ENCODE measurements at regions not wholly inside any gene's neighbourhood (a gene's known extent, or its start where the extent isn't known, plus 50 kb on each side); places are given as distances from the start of the nearest gene placed in this dataset.

- Histone ChIP-seq H3K36me3 (ENCODE audit: control insufficient read depth, insufficient read depth, low read length) (no peaks in the 10 kb centered on the region), H4K20me1 (ENCODE audit: control insufficient read depth, extremely low read depth, insufficient read depth, low read length) (no peaks in the 10 kb centered on the region), H2AFZ (ENCODE audit: low read length) (no peak overlapping the region), H3K27ac (ENCODE audit: insufficient read depth, low read length) (peak overlapping the region; percentile 52), H3K4me2 (ENCODE audit: extremely low read depth, insufficient read depth, low read length) (peak overlapping the region; percentile 36), H3K27me3 (ENCODE audit: control insufficient read depth, insufficient read depth, low read length) (no peaks in the 10 kb centered on the region), H3K4me3 (replicated peaks in 1 of 4; ENCODE audit: control extremely low read depth in 1 of 4, insufficient read depth in 1 of 4, low read depth in 3 of 4, low read length in 4 of 4) (no peak overlapping the region), H3K9ac (ENCODE audit: insufficient read depth, low read length) (no peak overlapping the region), H3K9me3 (ENCODE audit: control insufficient read depth, insufficient read depth, low read depth, low read length) (no peaks in the 10 kb centered on the region), H3K79me2 (ENCODE audit: control insufficient read depth, insufficient read depth, low read length) (no peaks in the 10 kb centered on the region), H3K4me1 (ENCODE audit: control insufficient read depth, extremely low read depth, insufficient read depth, low read length) (no peaks in the 10 kb centered on the region)
- peak; percentile 55 to 77 for DNase-seq (ENCODE audit: low read depth in 2 of 2)
- no peak for TF ChIP-seq CTCF (conservative IDR thresholded peaks at IDR 0.05 in 1 of 2, IDR thresholded peaks at IDR 0.05 in 1 of 2; ENCODE audit: low read depth in 1 of 2, low read length in 2 of 2)
- no peak for TF ChIP-seq EZH2 (IDR thresholded peaks at IDR 0.05; ENCODE audit: low read length, missing control alignments)
Observed at GRCh38 chr2:196322973-196323810, 151.8 kb upstream of the STK17B start.

DNA sequence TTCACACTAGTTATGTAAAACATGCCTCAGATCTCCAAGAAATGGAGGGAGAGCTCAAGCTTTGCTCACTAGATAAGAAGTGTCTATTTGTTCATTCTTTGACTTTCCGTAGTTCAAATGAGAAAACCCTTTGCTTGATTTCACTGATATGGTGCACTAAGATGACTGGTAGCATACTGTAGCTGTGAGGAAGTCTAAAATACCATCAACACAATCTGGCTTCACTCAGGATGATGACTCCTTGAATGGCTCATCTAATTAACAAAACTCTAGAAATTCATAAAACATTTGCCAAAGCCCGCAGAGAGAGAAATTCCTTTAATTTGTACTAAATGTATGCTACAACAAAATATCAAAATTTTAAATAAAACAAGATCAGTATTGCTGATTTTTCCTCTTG is 152.8 kb upstream of the STK17B start:
- H3K4me3 ChIP-seq (replicated peaks in 1 of 4; ENCODE audit: control extremely low read depth in 1 of 4, insufficient read depth in 1 of 4, low read depth in 3 of 4, low read length in 4 of 4): no peak overlapping the region
- H3K36me3 ChIP-seq (ENCODE audit: control insufficient read depth, insufficient read depth, low read length): no peaks in the 10 kb centered on the region
- DNase-seq (ENCODE audit: low read depth in 2 of 2): peak in 1 of 2 donors; percentile 65
- H2AFZ ChIP-seq (ENCODE audit: low read length): no peak overlapping the region
- H3K4me1 ChIP-seq (ENCODE audit: control insufficient read depth, extremely low read depth, insufficient read depth, low read length): no peaks in the 10 kb centered on the region
- H3K4me2 ChIP-seq (ENCODE audit: extremely low read depth, insufficient read depth, low read length): no peak overlapping the region
- no peaks in the 10 kb centered on the region for H4K20me1 ChIP-seq (ENCODE audit: control insufficient read depth, extremely low read depth, insufficient read depth, low read length)
- no peak overlapping the region for H3K9ac ChIP-seq (ENCODE audit: insufficient read depth, low read length)
- no peak overlapping the region for H3K27ac ChIP-seq (ENCODE audit: insufficient read depth, low read length)
- TF ChIP-seq EZH2 (IDR thresholded peaks at IDR 0.05; ENCODE audit: low read length, missing control alignments) (no peak), CTCF (conservative IDR thresholded peaks at IDR 0.05 in 1 of 2, IDR thresholded peaks at IDR 0.05 in 1 of 2; ENCODE audit: low read depth in 1 of 2, low read length in 2 of 2) (no peak)
- no peaks in the 10 kb centered on the region for H3K9me3 ChIP-seq (ENCODE audit: control insufficient read depth, insufficient read depth, low read depth, low read length)
- H3K27me3 ChIP-seq (ENCODE audit: control insufficient read depth, insufficient read depth, low read length): no peaks in the 10 kb centered on the region
- no peaks in the 10 kb centered on the region for H3K79me2 ChIP-seq (ENCODE audit: control insufficient read depth, insufficient read depth, low read length)

DNA sequence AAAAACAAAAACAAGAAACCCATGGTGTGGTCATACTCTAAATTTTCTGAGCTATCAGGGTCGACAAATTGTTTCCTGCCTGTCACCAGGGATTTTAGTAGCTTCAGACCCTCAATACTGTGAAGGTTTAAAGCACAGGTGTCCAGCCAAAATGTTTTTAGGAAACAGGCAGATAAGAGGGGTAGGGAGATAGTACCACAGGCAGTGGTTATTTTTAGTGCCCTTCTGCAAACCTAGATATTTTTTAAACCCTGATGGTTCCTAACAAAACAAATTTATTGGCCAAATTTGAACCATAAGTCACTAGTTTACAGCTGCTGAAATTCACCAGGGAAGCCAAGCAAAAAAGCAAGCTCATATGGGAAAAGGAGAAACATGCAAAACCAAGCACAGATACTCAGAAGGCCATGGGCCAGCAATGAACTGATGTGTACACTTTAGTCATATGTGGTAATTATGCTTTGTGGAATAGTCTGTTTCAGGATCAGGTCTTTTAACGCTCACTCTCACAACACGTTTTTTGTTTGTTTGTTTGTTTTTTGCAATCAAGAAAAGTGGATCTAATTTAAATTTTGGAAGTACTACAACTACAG is 156.8 kb upstream of the STK17B start:
- no peak overlapping the region for H2AFZ ChIP-seq (ENCODE audit: low read length)
- TF ChIP-seq EZH2 (IDR thresholded peaks at IDR 0.05; ENCODE audit: low read length, missing control alignments) (no peak), CTCF (conservative IDR thresholded peaks at IDR 0.05 in 1 of 2, IDR thresholded peaks at IDR 0.05 in 1 of 2; ENCODE audit: low read depth in 1 of 2, low read length in 2 of 2) (no peak)
- no peak for DNase-seq (ENCODE audit: low read depth in 2 of 2)
- H3K9me3 ChIP-seq (ENCODE audit: control insufficient read depth, insufficient read depth, low read depth, low read length): no peaks in the 10 kb centered on the region
- no peaks in the 10 kb centered on the region for H3K79me2 ChIP-seq (ENCODE audit: control insufficient read depth, insufficient read depth, low read length)
- H3K4me3 ChIP-seq (replicated peaks in 1 of 4; ENCODE audit: control extremely low read depth in 1 of 4, insufficient read depth in 1 of 4, low read depth in 3 of 4, low read length in 4 of 4): no peak overlapping the region
- no peaks in the 10 kb centered on the region for H4K20me1 ChIP-seq (ENCODE audit: control insufficient read depth, extremely low read depth, insufficient read depth, low read length)
- H3K27ac ChIP-seq (ENCODE audit: insufficient read depth, low read length): no peak overlapping the region
- H3K9ac ChIP-seq (ENCODE audit: insufficient read depth, low read length): no peak overlapping the region
- no peak overlapping the region for H3K4me2 ChIP-seq (ENCODE audit: extremely low read depth, insufficient read depth, low read length)
- H3K4me1 ChIP-seq (ENCODE audit: control insufficient read depth, extremely low read depth, insufficient read depth, low read length): peaks cover 5% of the 10 kb centered on the region
- H3K27me3 ChIP-seq (ENCODE audit: control insufficient read depth, insufficient read depth, low read length): no peaks in the 10 kb centered on the region
- no peaks in the 10 kb centered on the region for H3K36me3 ChIP-seq (ENCODE audit: control insufficient read depth, insufficient read depth, low read length)
